ENCODE measurements at regions not wholly inside any gene's neighbourhood (a gene's known extent, or its start where the extent isn't known, plus 50 kb on each side); places are given as distances from the start of the nearest gene placed in this dataset.

GRCh38 chrX:51836823-51837222, 56.6 kb upstream of the MAGED1 start:
- H3K27me3 ChIP-seq (replicated peaks in 1 of 7): no peaks in the 10 kb centered on the region
- WGBS, 5 donors: 91 to 100% (median 97%) methylated on average over 4 to 5 of the region's 5 CpGs

GRCh38 chrX:51837451-51837850, 56.0 kb upstream of the MAGED1 start:
- Histone ChIP-seq H3K9me3 (peaks cover 0 to 4% (median 0%) of the 10 kb centered on the region in 8 donors), H3K27me3 (replicated peaks in 1 of 7) (no peaks in the 10 kb centered on the region), H3K4me1 (no peaks in the 10 kb centered on the region), H3K27ac (no peak overlapping the region), H3K4me3 (no peak overlapping the region), H3K36me3 (no peaks in the 10 kb centered on the region)
- WGBS, 5 donors: 73 to 99% (median 87%) methylated on average over 3 of the region's 3 CpGs
- TF ChIP-seq POLR2A (IDR thresholded peaks at IDR 0.05) (no peak), CTCF (IDR thresholded peaks at IDR 0.05 in 8 of 11, conservative IDR thresholded peaks at IDR 0.05 in 3 of 11) (no peak), POLR2AphosphoS5 (IDR thresholded peaks at IDR 0.05) (no peak)
- intact Hi-C loops (cut with DNase I; ENCODE audit: low total_unique reads): no loop called here
- DNase-seq: no peak

More at GRCh38 chrX:51836823-51837222, 56.6 kb upstream of the MAGED1 start:
- intact Hi-C loops (cut with DNase I; ENCODE audit: low total_unique reads): no loop called here
- no peak for DNase-seq
- TF ChIP-seq CTCF (IDR thresholded peaks at IDR 0.05 in 8 of 11, conservative IDR thresholded peaks at IDR 0.05 in 3 of 11) (no peak), POLR2A (IDR thresholded peaks at IDR 0.05) (no peak), POLR2AphosphoS5 (IDR thresholded peaks at IDR 0.05) (no peak)
- H3K4me3 ChIP-seq: no peak overlapping the region
- H3K9me3 ChIP-seq: peaks cover 0 to 2% (median 0%) of the 10 kb centered on the region in 8 donors
- H3K36me3 ChIP-seq: no peaks in the 10 kb centered on the region
- no peak overlapping the region for H3K27ac ChIP-seq
- no peaks in the 10 kb centered on the region for H3K4me1 ChIP-seq

GRCh38 chrX:51837921-51838320, 55.5 kb upstream of the MAGED1 start:
- no peaks in the 10 kb centered on the region for H3K36me3 ChIP-seq
- TF ChIP-seq POLR2AphosphoS5 (IDR thresholded peaks at IDR 0.05): no peak
- TF ChIP-seq CTCF (IDR thresholded peaks at IDR 0.05 in 8 of 11, conservative IDR thresholded peaks at IDR 0.05 in 3 of 11): no peak
- no peak for TF ChIP-seq POLR2A (IDR thresholded peaks at IDR 0.05)
- H3K27ac ChIP-seq: no peak overlapping the region
- H3K27me3 ChIP-seq (replicated peaks in 1 of 7): no peaks in the 10 kb centered on the region
- no peak overlapping the region for H3K4me3 ChIP-seq
- intact Hi-C loops (cut with DNase I; ENCODE audit: low total_unique reads): no loop called here
- no peak for DNase-seq
- H3K9me3 ChIP-seq: peaks cover 0 to 4% (median 0%) of the 10 kb centered on the region in 8 donors
- H3K4me1 ChIP-seq: no peaks in the 10 kb centered on the region
- 55 to 85% (median 75%) methylated on average over 3 of the region's 3 CpGs for WGBS, 5 donors
